ENCODE measurements at regions not wholly inside any gene's neighbourhood (a gene's known extent, or its start where the extent isn't known, plus 50 kb on each side); places are given as distances from the start of the nearest gene placed in this dataset.

DNA sequence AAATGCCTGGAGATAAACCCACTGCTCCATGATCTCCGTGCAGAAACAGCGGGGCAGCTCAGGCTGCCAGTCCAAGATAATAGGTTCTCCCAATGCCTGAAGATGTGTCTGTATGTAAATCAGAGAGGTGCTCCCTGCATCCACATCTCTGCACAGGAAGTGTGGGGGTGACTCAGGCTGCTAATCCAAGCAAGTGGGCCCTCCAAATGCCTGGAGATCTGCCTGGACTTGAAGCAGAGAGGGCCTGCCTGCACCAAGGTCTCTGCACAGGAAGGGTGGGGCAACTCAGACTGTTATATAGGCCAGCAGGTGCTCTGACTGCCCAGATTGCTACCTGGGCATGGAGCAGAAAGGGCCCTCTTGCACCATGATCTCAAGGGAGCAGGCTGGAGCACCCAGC, 504.7 kb downstream of the LRFN5 start:
- TF ChIP-seq CTCF (IDR thresholded peaks at IDR 0.05; ENCODE audit: insufficient read depth, low read length, poor library complexity, severe bottlenecking) = no peak
- DNase-seq (ENCODE audit: extremely low read depth, insufficient read length) = no peak
- Histone ChIP-seq H3K4me3 (replicated peaks; ENCODE audit: low read depth, low read length) (no peak overlapping the region), H3K27me3 (replicated peaks; ENCODE audit: control insufficient read depth, insufficient read depth, low read length) (no peaks in the 10 kb centered on the region), H3K36me3 (ENCODE audit: control insufficient read depth, insufficient read depth, low read length) (no peaks in the 10 kb centered on the region)

DNA sequence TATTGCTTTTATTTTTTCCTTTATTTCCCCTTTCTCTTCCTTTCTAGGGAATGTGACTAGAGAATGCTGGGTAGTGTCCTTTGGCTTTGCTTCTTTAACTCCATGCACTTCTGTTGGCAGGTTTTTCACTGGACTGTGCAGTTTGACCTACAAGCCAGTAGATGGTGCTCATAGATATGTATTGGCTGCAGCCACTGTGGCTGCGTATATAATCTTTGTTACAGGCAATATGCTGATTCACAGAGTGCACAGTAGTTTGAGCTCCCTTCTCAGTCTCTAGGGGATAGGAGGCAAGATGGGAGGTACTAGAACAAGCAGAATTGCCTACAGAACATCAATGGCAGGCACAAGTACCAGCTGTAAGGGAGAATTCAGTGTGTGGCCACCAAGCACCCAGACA, 503.5 kb downstream of the LRFN5 start:
- DNase-seq (ENCODE audit: extremely low read depth, insufficient read length) = no peak
- TF ChIP-seq CTCF (IDR thresholded peaks at IDR 0.05; ENCODE audit: insufficient read depth, low read length, poor library complexity, severe bottlenecking) = peak; percentile 45

GRCh38 chr14:42095155-42095554, 488.5 kb downstream of the LRFN5 start:
- Histone ChIP-seq H3K27me3 (replicated peaks; ENCODE audit: control insufficient read depth, insufficient read depth, low read length) (no peaks in the 10 kb centered on the region), H3K4me3 (replicated peaks; ENCODE audit: low read depth, low read length) (no peak overlapping the region), H3K36me3 (ENCODE audit: control insufficient read depth, insufficient read depth, low read length) (no peaks in the 10 kb centered on the region)
- DNase-seq (ENCODE audit: extremely low read depth, insufficient read length) = no peak
- no peak for TF ChIP-seq CTCF (IDR thresholded peaks at IDR 0.05; ENCODE audit: insufficient read depth, low read length, poor library complexity, severe bottlenecking)

More for the DNA sequence above, 503.5 kb downstream of the LRFN5 start:
- H3K27me3 ChIP-seq (replicated peaks; ENCODE audit: control insufficient read depth, insufficient read depth, low read length) = no peaks in the 10 kb centered on the region
- no peak overlapping the region for H3K4me3 ChIP-seq (replicated peaks; ENCODE audit: low read depth, low read length)
- H3K36me3 ChIP-seq (ENCODE audit: control insufficient read depth, insufficient read depth, low read length) = no peaks in the 10 kb centered on the region

DNA sequence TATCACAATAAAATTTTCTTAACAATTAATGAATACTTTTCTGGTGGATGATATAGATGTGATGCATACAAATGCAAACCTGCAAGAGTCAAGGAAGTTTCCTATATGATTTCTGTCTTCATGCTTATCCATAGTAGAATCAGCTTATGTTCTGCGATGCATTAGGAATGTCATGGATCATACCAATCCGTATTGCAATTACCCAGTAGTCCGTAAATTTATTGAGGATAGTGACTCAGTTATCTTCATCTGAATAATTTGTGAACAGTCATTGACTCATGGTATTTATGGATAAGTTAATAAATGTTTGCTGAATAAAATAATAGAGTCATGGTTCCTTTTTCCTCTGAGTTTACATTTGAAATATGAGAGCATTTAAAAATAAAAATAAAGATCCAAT, 483.4 kb downstream of the LRFN5 start:
- no peaks in the 10 kb centered on the region for H3K36me3 ChIP-seq (ENCODE audit: control insufficient read depth, insufficient read depth, low read length)
- TF ChIP-seq CTCF (IDR thresholded peaks at IDR 0.05; ENCODE audit: insufficient read depth, low read length, poor library complexity, severe bottlenecking) = no peak
- DNase-seq (ENCODE audit: extremely low read depth, insufficient read length) = no peak

GRCh38 chr14:42079911-42080310, 473.2 kb downstream of the LRFN5 start:
- Histone ChIP-seq H3K27me3 (replicated peaks; ENCODE audit: control insufficient read depth, insufficient read depth, low read length) (no peaks in the 10 kb centered on the region), H3K36me3 (ENCODE audit: control insufficient read depth, insufficient read depth, low read length) (no peaks in the 10 kb centered on the region), H3K4me3 (replicated peaks; ENCODE audit: low read depth, low read length) (no peak overlapping the region)
- no peak for DNase-seq (ENCODE audit: extremely low read depth, insufficient read length)
- TF ChIP-seq CTCF (IDR thresholded peaks at IDR 0.05; ENCODE audit: insufficient read depth, low read length, poor library complexity, severe bottlenecking) = no peak

More for the DNA sequence above, 483.4 kb downstream of the LRFN5 start:
- Histone ChIP-seq H3K27me3 (replicated peaks; ENCODE audit: control insufficient read depth, insufficient read depth, low read length) (no peaks in the 10 kb centered on the region), H3K4me3 (replicated peaks; ENCODE audit: low read depth, low read length) (no peak overlapping the region)

- no peak for DNase-seq (ENCODE audit: extremely low read depth, insufficient read length)
- Histone ChIP-seq H3K27me3 (replicated peaks; ENCODE audit: control insufficient read depth, insufficient read depth, low read length) (no peaks in the 10 kb centered on the region), H3K4me3 (replicated peaks; ENCODE audit: low read depth, low read length) (no peak overlapping the region), H3K36me3 (ENCODE audit: control insufficient read depth, insufficient read depth, low read length) (no peaks in the 10 kb centered on the region)
- no peak for TF ChIP-seq CTCF (IDR thresholded peaks at IDR 0.05; ENCODE audit: insufficient read depth, low read length, poor library complexity, severe bottlenecking)
These were observed 471.7 kb downstream of the LRFN5 start for GRCh38 chr14:42078345-42078744.

Data from GM06990 (cell line).